HFF-Myc (cell line): ENCODE measurements at regions not wholly inside any gene's neighbourhood (a gene's known extent, or its start where the extent isn't known, plus 50 kb on each side); places are given as distances from the start of the nearest gene placed in this dataset.

ENCODE experiments used
- DNase-seq: peaks from one replicate; pipeline ENCODE4 v3.0.0-alpha.2; 2011; ENCODE audit warnings: low read depth; ENCODE audit errors: extremely low read depth
- H3K4me3 ChIP-seq: replicated peaks from 2 replicates; pipeline ENCODE4 v1.5.1; 2011; ENCODE audit warnings: low read depth, mild to moderate bottlenecking, control low read depth, low read length
- CTCF ChIP-seq: IDR thresholded peaks from 2 replicates; pipeline ENCODE4 v1.5.1; 2012; ENCODE audit warnings: mild to moderate bottlenecking, low read depth, low read length, control low read depth; ENCODE audit errors: missing control alignments

- TF ChIP-seq CTCF, result no peak
- H3K4me3 ChIP-seq, result no peak overlapping the region
- DNase-seq, result no peak
These were observed 149.0 kb downstream of the KITLG start for GRCh38 chr12:88431246-88431645.

- DNase-seq, result no peak
- H3K4me3 ChIP-seq, result no peak overlapping the region
- TF ChIP-seq CTCF, result no peak
These were observed 147.5 kb downstream of the KITLG start for GRCh38 chr12:88432531-88433490.

- no peak overlapping the region for H3K4me3 ChIP-seq
- no peak for TF ChIP-seq CTCF
- no peak for DNase-seq
These were observed 146.1 kb downstream of the KITLG start for GRCh38 chr12:88433997-88434703.

GRCh38 chr12:88435334-88436076 lies 144.8 kb downstream of the KITLG start:
- no peak for TF ChIP-seq CTCF
- no peak for DNase-seq
- no peak overlapping the region for H3K4me3 ChIP-seq

- DNase-seq, result no peak
- no peak for TF ChIP-seq CTCF
- H3K4me3 ChIP-seq, result no peak overlapping the region
These were observed 143.0 kb downstream of the KITLG start for GRCh38 chr12:88437226-88437625.
